ENCODE measurements at regions not wholly inside any gene's neighbourhood (a gene's known extent, or its start where the extent isn't known, plus 50 kb on each side); places are given as distances from the start of the nearest gene placed in this dataset.

- no peak for DNase-seq
These were observed 51.8 kb upstream of the RIPOR2 start for GRCh38 chr6:24987446-24988115.

- DNase-seq: no peak
These were observed 52.8 kb upstream of the RIPOR2 start for GRCh38 chr6:24988562-24988961.

- no peak for DNase-seq
These were observed 54.6 kb upstream of the RIPOR2 start for GRCh38 chr6:24990236-24990845.

GRCh38 chr6:24990944-24991809 lies 55.4 kb upstream of the RIPOR2 start:
- no peak for DNase-seq

GRCh38 chr6:24991810-24992467 lies 56.2 kb upstream of the RIPOR2 start:
- peak; percentile 48 to 76 for DNase-seq

- DNase-seq: no peak
These were observed 59.1 kb upstream of the RIPOR2 start for GRCh38 chr6:24994812-24995211.

GRCh38 chr6:24995270-24995669 lies 59.5 kb upstream of the RIPOR2 start:
- DNase-seq: no peak

GRCh38 chr6:24996269-24996836 lies 60.6 kb upstream of the RIPOR2 start:
- DNase-seq: no peak

GRCh38 chr6:24997231-24997630 lies 61.5 kb upstream of the RIPOR2 start:
- DNase-seq: no peak

- no peak for DNase-seq
These were observed 62.1 kb upstream of the RIPOR2 start for GRCh38 chr6:24997905-24998304.

- no peak for DNase-seq
These were observed 66.7 kb upstream of the RIPOR2 start for GRCh38 chr6:25002326-25003091.

- DNase-seq: no peak
These were observed 68.6 kb upstream of the RIPOR2 start for GRCh38 chr6:25004357-25004756.

- no peak for DNase-seq
These were observed 69.2 kb upstream of the RIPOR2 start for GRCh38 chr6:25005010-25005409.

GRCh38 chr6:25006075-25006474 lies 70.3 kb upstream of the RIPOR2 start:
- DNase-seq: no peak

- DNase-seq: peak in 1 of 2 experiments; percentile 30
These were observed 70.8 kb upstream of the RIPOR2 start for GRCh38 chr6:25006565-25007001.

- DNase-seq: peak in 1 of 2 experiments; percentile 51
These were observed 71.5 kb upstream of the RIPOR2 start for GRCh38 chr6:25007269-25007699.

- DNase-seq: no peak
These were observed 73.1 kb upstream of the RIPOR2 start for GRCh38 chr6:25008707-25009392.

- DNase-seq: no peak
These were observed 73.6 kb upstream of the RIPOR2 start for GRCh38 chr6:25009393-25009710.

- DNase-seq: no peak
These were observed 74.4 kb upstream of the RIPOR2 start for GRCh38 chr6:25010176-25010575.

- no peak for DNase-seq
These were observed 75.3 kb upstream of the RIPOR2 start for GRCh38 chr6:25010902-25011625.

GRCh38 chr6:25012657-25013056 lies 76.9 kb upstream of the RIPOR2 start:
- DNase-seq: no peak

Data from stimulated activated CD4-positive, alpha-beta T cell treated with anti-CD3 and anti-CD28 coated beads, Interleukin-4, amount 100 ng/mL, for 4 hours (primary cell).